Endodermal cell (in vitro differentiated cells): ENCODE measurements at regions not wholly inside any gene's neighbourhood (a gene's known extent, or its start where the extent isn't known, plus 50 kb on each side); places are given as distances from the start of the nearest gene placed in this dataset.

Experiments
- DNase-seq: peaks from one replicate; pipeline ENCODE4 v3.0.0-alpha.2; 2017
- H3K27ac ChIP-seq: 2 replicates; pipeline ENCODE4 v1.5.1; 2013; ENCODE audit warnings: mild to moderate bottlenecking, low read depth, low read length, moderate library complexity
- H3K27me3 ChIP-seq: 2 replicates; pipeline ENCODE4 v1.6.1; 2013; ENCODE audit warnings: mild to moderate bottlenecking, low read length, moderate library complexity; ENCODE audit not compliant: insufficient read depth, control insufficient read depth, poor library complexity, severe bottlenecking
- H3K36me3 ChIP-seq: 2 replicates; pipeline ENCODE4 v1.7.0; 2013; ENCODE audit warnings: mild to moderate bottlenecking, low read length, moderate library complexity; ENCODE audit not compliant: control insufficient read depth, insufficient read depth
- H3K4me1 ChIP-seq: one replicate; pipeline ENCODE4 v1.7.0; 2013; ENCODE audit warnings: low read length; ENCODE audit not compliant: control insufficient read depth, insufficient read depth
- H3K4me3 ChIP-seq: 2 replicates; pipeline ENCODE4 v1.5.1; 2013; ENCODE audit warnings: mild to moderate bottlenecking, low read length, moderate library complexity
- H3K9ac ChIP-seq: 2 replicates; pipeline ENCODE4 v1.6.1; 2013; ENCODE audit warnings: mild to moderate bottlenecking, low read length, moderate library complexity; ENCODE audit not compliant: poor library complexity, severe bottlenecking; ENCODE audit errors: extremely low read depth
- H3K9me3 ChIP-seq: 2 replicates; pipeline ENCODE4 v1.6.1; 2013; ENCODE audit warnings: mild to moderate bottlenecking, low read length, moderate library complexity; ENCODE audit not compliant: control insufficient read depth
- H3K27ac Mint-ChIP-seq: 2 replicates; pipeline ENCODE4 v1.8.0; 2020; ENCODE audit warnings: mixed read lengths
- H3K27me3 Mint-ChIP-seq: 2 replicates; pipeline ENCODE4 v1.8.0; 2021; ENCODE audit warnings: mild to moderate bottlenecking, mixed read lengths; ENCODE audit not compliant: insufficient read depth
- H3K36me3 Mint-ChIP-seq: 2 replicates; pipeline ENCODE4 v1.8.0; 2020; ENCODE audit warnings: low read depth, mixed read lengths
- H3K4me1 Mint-ChIP-seq: 2 replicates; pipeline ENCODE4 v1.8.0; 2020; ENCODE audit warnings: mixed read lengths
- H3K4me3 Mint-ChIP-seq: 2 replicates; pipeline ENCODE4 v1.8.0; 2020; ENCODE audit warnings: mild to moderate bottlenecking, moderate library complexity, mixed read lengths
- H3K9me3 Mint-ChIP-seq: 2 replicates; pipeline ENCODE4 v1.8.0; 2020; ENCODE audit warnings: mild to moderate bottlenecking, mixed read lengths
- WGBS, 2 experiments: methylation state at CpG; one replicate each; pipeline versions ENCODE4 v1.1.5 to v1.1.7; 2013; ENCODE audit warnings: missing lambda C conversion rate in 2 of 2, mixed read lengths in 1 of 2; ENCODE audit not compliant: insufficient coverage in 1 of 2, insufficient read length in 1 of 2; 5-methylcytosine and 5-hydroxymethylcytosine counted together
- TF ChIP-seq, protein P1 (sequence below): fragments of 200-600 bp; sonication (generic); conservative IDR thresholded peaks from 2 replicates; pipeline ENCODE4 v1.5.0; 2021; ENCODE audit warnings: antibody characterized with exemption, mild to moderate bottlenecking

- H3K27me3 Mint-ChIP-seq: no peaks in the 10 kb centered on the region
- no peak overlapping the region for H3K9ac ChIP-seq
- H3K27ac ChIP-seq: no peak overlapping the region
- 88 to 100% methylated on average over 1 of the region's 1 CpG for WGBS, 2 experiments
- peaks cover 22% of the 10 kb centered on the region for H3K9me3 ChIP-seq
- H3K27me3 ChIP-seq: no peaks in the 10 kb centered on the region
- no peaks in the 10 kb centered on the region for H3K36me3 ChIP-seq
- H3K36me3 Mint-ChIP-seq: no peaks in the 10 kb centered on the region
- H3K27ac Mint-ChIP-seq: no peak overlapping the region
- DNase-seq: no peak
- H3K4me3 ChIP-seq: no peak overlapping the region
- no peaks in the 10 kb centered on the region for H3K4me1 ChIP-seq
- peaks cover 32% of the 10 kb centered on the region for H3K9me3 Mint-ChIP-seq
- H3K4me1 Mint-ChIP-seq: no peaks in the 10 kb centered on the region
- TF ChIP-seq, protein P1, sequence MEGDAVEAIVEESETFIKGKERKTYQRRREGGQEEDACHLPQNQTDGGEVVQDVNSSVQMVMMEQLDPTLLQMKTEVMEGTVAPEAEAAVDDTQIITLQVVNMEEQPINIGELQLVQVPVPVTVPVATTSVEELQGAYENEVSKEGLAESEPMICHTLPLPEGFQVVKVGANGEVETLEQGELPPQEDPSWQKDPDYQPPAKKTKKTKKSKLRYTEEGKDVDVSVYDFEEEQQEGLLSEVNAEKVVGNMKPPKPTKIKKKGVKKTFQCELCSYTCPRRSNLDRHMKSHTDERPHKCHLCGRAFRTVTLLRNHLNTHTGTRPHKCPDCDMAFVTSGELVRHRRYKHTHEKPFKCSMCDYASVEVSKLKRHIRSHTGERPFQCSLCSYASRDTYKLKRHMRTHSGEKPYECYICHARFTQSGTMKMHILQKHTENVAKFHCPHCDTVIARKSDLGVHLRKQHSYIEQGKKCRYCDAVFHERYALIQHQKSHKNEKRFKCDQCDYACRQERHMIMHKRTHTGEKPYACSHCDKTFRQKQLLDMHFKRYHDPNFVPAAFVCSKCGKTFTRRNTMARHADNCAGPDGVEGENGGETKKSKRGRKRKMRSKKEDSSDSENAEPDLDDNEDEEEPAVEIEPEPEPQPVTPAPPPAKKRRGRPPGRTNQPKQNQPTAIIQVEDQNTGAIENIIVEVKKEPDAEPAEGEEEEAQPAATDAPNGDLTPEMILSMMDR: no peak
- H3K4me3 Mint-ChIP-seq: no peak overlapping the region
Measured at GRCh38 chr4:124133753-124134152, 578.8 kb downstream of the ANKRD50 start.

DNA sequence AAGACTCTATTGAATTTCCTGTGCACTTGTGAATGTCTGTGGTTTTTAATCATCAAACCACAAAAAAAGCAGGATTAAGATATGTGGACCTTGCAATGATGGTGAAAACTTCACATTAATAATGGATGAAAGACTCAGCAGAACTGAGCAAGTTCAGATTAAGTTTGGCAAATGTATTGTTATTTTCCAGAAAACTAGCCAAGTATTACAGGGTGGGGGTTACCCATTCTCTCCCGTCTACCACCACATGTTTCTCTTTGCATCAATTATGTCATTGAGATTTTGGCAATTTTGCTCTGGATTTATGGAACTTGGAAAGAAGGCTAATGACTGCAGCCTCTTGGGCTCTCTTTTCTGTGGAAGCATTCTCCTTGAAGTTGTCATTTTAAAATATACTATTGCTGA lies 577.1 kb downstream of the ANKRD50 start:
- H3K27ac Mint-ChIP-seq: no peak overlapping the region
- TF ChIP-seq, protein P1: no peak
- H3K36me3 ChIP-seq: no peaks in the 10 kb centered on the region
- no peak overlapping the region for H3K4me3 Mint-ChIP-seq
- H3K9me3 ChIP-seq: peaks cover 26% of the 10 kb centered on the region
- no peak overlapping the region for H3K9ac ChIP-seq
- no peaks in the 10 kb centered on the region for H3K4me1 ChIP-seq
- H3K4me1 Mint-ChIP-seq: no peaks in the 10 kb centered on the region
- 75% methylated on average over 1 of the region's 1 CpG; no CpG with 5 or more reads in 1 of the 2 experiments for WGBS, 2 experiments
- H3K27me3 Mint-ChIP-seq: no peaks in the 10 kb centered on the region
- H3K9me3 Mint-ChIP-seq: peaks cover 29% of the 10 kb centered on the region
- DNase-seq: no peak
- H3K27me3 ChIP-seq: no peaks in the 10 kb centered on the region
- H3K4me3 ChIP-seq: no peak overlapping the region
- no peaks in the 10 kb centered on the region for H3K36me3 Mint-ChIP-seq
- H3K27ac ChIP-seq: no peak overlapping the region

GRCh38 chr4:124139044-124139443 lies 573.5 kb downstream of the ANKRD50 start:
- 93 to 97% methylated on average over 4 to 6 of the region's 6 CpGs for WGBS, 2 experiments
- H3K36me3 Mint-ChIP-seq: no peaks in the 10 kb centered on the region
- H3K4me1 ChIP-seq: no peaks in the 10 kb centered on the region

More at GRCh38 chr4:124139044-124139443, 573.5 kb downstream of the ANKRD50 start:
- Mint-ChIP-seq H3K4me3 (no peak overlapping the region), H3K27me3 (no peaks in the 10 kb centered on the region), H3K27ac (no peak overlapping the region), H3K9me3 (peaks cover 5% of the 10 kb centered on the region), H3K4me1 (no peaks in the 10 kb centered on the region)
- H3K9ac ChIP-seq: no peak overlapping the region
- no peaks in the 10 kb centered on the region for H3K27me3 ChIP-seq
- H3K9me3 ChIP-seq: peaks cover 5% of the 10 kb centered on the region
- no peak overlapping the region for H3K27ac ChIP-seq
- DNase-seq: no peak
- H3K4me3 ChIP-seq: no peak overlapping the region
- TF ChIP-seq, protein P1: no peak
- H3K36me3 ChIP-seq: no peaks in the 10 kb centered on the region
